Astrocyte (in vitro differentiated cells and primary cell): ENCODE measurements at regions not wholly inside any gene's neighbourhood (a gene's known extent, or its start where the extent isn't known, plus 50 kb on each side); places are given as distances from the start of the nearest gene placed in this dataset.
"Not testable (repeated sequence)": the region's sequence is repeated elsewhere in the genome, so short reads cannot be mapped to it uniquely, and the experiment has no call there.

Source experiments
- DNase-seq: peaks from one replicate; pipeline ENCODE4 v3.0.0-alpha.2; 2010; ENCODE audit warnings: low read depth
- FAIRE-seq: peaks from 2 replicates; lab custom pipeline; 2011; peaks lifted over from hg19 to GRCh38; lab: Jason Lieb, UNC
- H2AFZ ChIP-seq: 2 replicates; pipeline ENCODE4 v1.6.0; 2012; ENCODE audit warnings: low read depth, low read length, inconsistent platforms
- H3K27ac ChIP-seq: 2 replicates; pipeline ENCODE4 v1.5.1; 2011; ENCODE audit warnings: low read depth, low read length, inconsistent platforms
- H3K27me3 ChIP-seq: 2 replicates; pipeline ENCODE4 v1.6.0; 2011; ENCODE audit warnings: low read length, inconsistent platforms; ENCODE audit not compliant: insufficient read depth
- H3K36me3 ChIP-seq: 2 replicates; pipeline ENCODE4 v1.5.1; 2011; ENCODE audit warnings: low read length, inconsistent platforms; ENCODE audit not compliant: insufficient read depth
- H3K4me1 ChIP-seq: 2 replicates; pipeline ENCODE4 v1.5.1; 2011; ENCODE audit warnings: low read length, inconsistent platforms; ENCODE audit not compliant: insufficient read depth
- H3K4me2 ChIP-seq: 2 replicates; pipeline ENCODE4 v1.6.0; 2012; ENCODE audit warnings: low read length, inconsistent platforms
- H3K4me3 ChIP-seq: 2 replicates; pipeline ENCODE4 v1.5.1; 2011; ENCODE audit warnings: low read depth, mild to moderate bottlenecking, low read length, inconsistent platforms; ENCODE audit not compliant: insufficient read depth
- H3K79me2 ChIP-seq: 2 replicates; pipeline ENCODE4 v1.6.0; 2012; ENCODE audit warnings: mild to moderate bottlenecking, low read length, inconsistent platforms; ENCODE audit not compliant: insufficient read depth
- H3K9ac ChIP-seq: 2 replicates; pipeline ENCODE4 v1.6.0; 2012; ENCODE audit warnings: mild to moderate bottlenecking, low read length, inconsistent platforms
- H3K9me3 ChIP-seq: 2 replicates; pipeline ENCODE4 v1.5.1; 2012; ENCODE audit warnings: low read depth, mild to moderate bottlenecking, low read length, inconsistent platforms; ENCODE audit not compliant: insufficient read depth
- H4K20me1 ChIP-seq: 2 replicates; pipeline ENCODE4 v1.6.0; 2012; ENCODE audit warnings: low read length, inconsistent platforms; ENCODE audit not compliant: insufficient read depth
- H3K27ac Mint-ChIP-seq: one replicate; pipeline ENCODE4 v1.8.0; 2021; ENCODE audit warnings: mild to moderate bottlenecking, mixed read lengths; ENCODE audit not compliant: unreplicated experiment
- H3K27me3 Mint-ChIP-seq: one replicate; pipeline ENCODE4 v1.8.0; 2021; ENCODE audit warnings: low read depth, mixed read lengths; ENCODE audit not compliant: unreplicated experiment
- H3K36me3 Mint-ChIP-seq: one replicate; pipeline ENCODE4 v1.8.0; 2021; ENCODE audit warnings: low read depth, mixed read lengths; ENCODE audit not compliant: unreplicated experiment
- H3K4me1 Mint-ChIP-seq: one replicate; pipeline ENCODE4 v1.8.0; 2021; ENCODE audit warnings: low read depth, mixed read lengths; ENCODE audit not compliant: unreplicated experiment
- H3K4me3 Mint-ChIP-seq: one replicate; pipeline ENCODE4 v1.8.0; 2021; ENCODE audit warnings: mild to moderate bottlenecking, moderate library complexity, mixed read lengths; ENCODE audit not compliant: unreplicated experiment
- H3K9me3 Mint-ChIP-seq: one replicate; pipeline ENCODE4 v1.8.0; 2021; ENCODE audit warnings: mild to moderate bottlenecking, mixed read lengths; ENCODE audit not compliant: unreplicated experiment
- EZH2 ChIP-seq: IDR thresholded peaks from 2 replicates; pipeline ENCODE4 v1.6.1; 2012; ENCODE audit warnings: mild to moderate bottlenecking, low read length, inconsistent platforms; ENCODE audit not compliant: insufficient read depth
- TF ChIP-seq, protein P1 (sequence below): IDR thresholded peaks from 2 replicates; pipeline ENCODE4 v1.5.1; 2011; ENCODE audit warnings: low read depth, mild to moderate bottlenecking, inconsistent platforms, low read length, moderate library complexity; ENCODE audit not compliant: insufficient read depth

DNA sequence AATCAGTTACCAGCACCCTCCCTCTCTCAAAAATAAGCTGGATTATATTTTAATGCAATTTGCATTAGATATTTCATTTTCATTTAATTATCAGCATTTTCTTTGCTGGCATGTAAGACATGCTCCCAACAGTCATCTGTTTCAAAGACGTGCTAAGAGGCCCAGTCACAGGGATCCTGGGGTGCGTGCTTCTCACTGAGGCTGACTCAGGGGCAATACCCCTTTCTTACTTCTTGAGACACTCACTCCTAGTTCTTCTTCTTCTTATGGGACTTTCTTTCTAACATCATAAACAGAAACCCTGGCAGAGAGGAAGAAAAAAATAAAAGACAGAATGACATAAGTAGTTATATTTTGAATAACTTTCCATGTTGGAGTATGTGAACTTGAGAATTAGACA, 372.1 kb upstream of the MEX3C start:
- TF ChIP-seq, protein P1, sequence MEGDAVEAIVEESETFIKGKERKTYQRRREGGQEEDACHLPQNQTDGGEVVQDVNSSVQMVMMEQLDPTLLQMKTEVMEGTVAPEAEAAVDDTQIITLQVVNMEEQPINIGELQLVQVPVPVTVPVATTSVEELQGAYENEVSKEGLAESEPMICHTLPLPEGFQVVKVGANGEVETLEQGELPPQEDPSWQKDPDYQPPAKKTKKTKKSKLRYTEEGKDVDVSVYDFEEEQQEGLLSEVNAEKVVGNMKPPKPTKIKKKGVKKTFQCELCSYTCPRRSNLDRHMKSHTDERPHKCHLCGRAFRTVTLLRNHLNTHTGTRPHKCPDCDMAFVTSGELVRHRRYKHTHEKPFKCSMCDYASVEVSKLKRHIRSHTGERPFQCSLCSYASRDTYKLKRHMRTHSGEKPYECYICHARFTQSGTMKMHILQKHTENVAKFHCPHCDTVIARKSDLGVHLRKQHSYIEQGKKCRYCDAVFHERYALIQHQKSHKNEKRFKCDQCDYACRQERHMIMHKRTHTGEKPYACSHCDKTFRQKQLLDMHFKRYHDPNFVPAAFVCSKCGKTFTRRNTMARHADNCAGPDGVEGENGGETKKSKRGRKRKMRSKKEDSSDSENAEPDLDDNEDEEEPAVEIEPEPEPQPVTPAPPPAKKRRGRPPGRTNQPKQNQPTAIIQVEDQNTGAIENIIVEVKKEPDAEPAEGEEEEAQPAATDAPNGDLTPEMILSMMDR, result no peak
- DNase-seq, result no peak
- no peak overlapping the region for H3K4me3 ChIP-seq
- no peaks in the 10 kb centered on the region for H3K27me3 ChIP-seq
- Mint-ChIP-seq H3K4me3 (no peak overlapping the region), H3K27me3 (peaks cover 11% of the 10 kb centered on the region), H3K4me1 (no peaks in the 10 kb centered on the region), H3K9me3 (peaks cover 2% of the 10 kb centered on the region), H3K27ac (no peak overlapping the region), H3K36me3 (no peaks in the 10 kb centered on the region)
- H4K20me1 ChIP-seq, result no peaks in the 10 kb centered on the region
- H3K9me3 ChIP-seq, result no peaks in the 10 kb centered on the region
- H3K4me1 ChIP-seq, result no peaks in the 10 kb centered on the region
- H2AFZ ChIP-seq, result no peak overlapping the region
- no peak overlapping the region for H3K4me2 ChIP-seq
- H3K36me3 ChIP-seq, result no peaks in the 10 kb centered on the region
- H3K9ac ChIP-seq, result no peak overlapping the region
- H3K27ac ChIP-seq, result no peak overlapping the region
- FAIRE-seq, result no peak
- no peaks in the 10 kb centered on the region for H3K79me2 ChIP-seq

DNA sequence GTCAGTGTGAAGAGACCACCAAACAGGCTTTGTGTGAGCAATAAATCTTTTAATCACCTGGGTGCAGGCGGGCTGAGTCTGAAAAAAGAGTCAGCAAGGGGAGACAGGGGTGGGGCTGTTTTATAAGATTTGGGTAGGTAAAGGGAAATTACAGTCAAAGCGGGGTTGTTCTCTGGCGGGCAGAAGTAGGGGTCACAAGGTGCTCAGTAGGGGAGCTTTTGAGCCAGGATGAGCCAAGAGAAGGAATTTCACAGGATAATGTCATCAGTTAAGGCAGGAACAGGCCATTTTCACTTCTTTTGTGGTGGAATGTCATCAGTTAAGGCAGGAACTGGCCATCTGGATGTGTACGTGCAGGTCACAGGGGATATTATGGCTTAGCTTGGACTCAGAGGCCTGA, 372.6 kb upstream of the MEX3C start:
- not testable (repeated sequence) for H3K36me3 ChIP-seq, H3K9ac ChIP-seq, H3K27ac Mint-ChIP-seq, H3K27ac ChIP-seq, H3K4me2 ChIP-seq, H3K4me1 Mint-ChIP-seq, H3K79me2 ChIP-seq, H3K4me3 Mint-ChIP-seq, FAIRE-seq, H3K27me3 Mint-ChIP-seq, DNase-seq, H3K9me3 ChIP-seq, H2AFZ ChIP-seq, H3K36me3 Mint-ChIP-seq, H3K4me3 ChIP-seq, H3K27me3 ChIP-seq, H3K9me3 Mint-ChIP-seq, H3K4me1 ChIP-seq, H4K20me1 ChIP-seq

- not testable (repeated sequence) for H3K4me1 ChIP-seq, FAIRE-seq, H3K27me3 ChIP-seq, H3K9ac ChIP-seq, H3K79me2 ChIP-seq, H3K4me2 ChIP-seq, DNase-seq, H3K9me3 Mint-ChIP-seq, H3K4me3 ChIP-seq, H2AFZ ChIP-seq, H3K4me1 Mint-ChIP-seq, H3K27ac ChIP-seq, H3K9me3 ChIP-seq, H3K36me3 Mint-ChIP-seq, H3K4me3 Mint-ChIP-seq, H3K36me3 ChIP-seq, H4K20me1 ChIP-seq, H3K27me3 Mint-ChIP-seq
- H3K27ac Mint-ChIP-seq, result peak overlapping the region; percentile 23
Observed at GRCh38 chr18:51573886-51574285, 376.4 kb upstream of the MEX3C start.

DNA sequence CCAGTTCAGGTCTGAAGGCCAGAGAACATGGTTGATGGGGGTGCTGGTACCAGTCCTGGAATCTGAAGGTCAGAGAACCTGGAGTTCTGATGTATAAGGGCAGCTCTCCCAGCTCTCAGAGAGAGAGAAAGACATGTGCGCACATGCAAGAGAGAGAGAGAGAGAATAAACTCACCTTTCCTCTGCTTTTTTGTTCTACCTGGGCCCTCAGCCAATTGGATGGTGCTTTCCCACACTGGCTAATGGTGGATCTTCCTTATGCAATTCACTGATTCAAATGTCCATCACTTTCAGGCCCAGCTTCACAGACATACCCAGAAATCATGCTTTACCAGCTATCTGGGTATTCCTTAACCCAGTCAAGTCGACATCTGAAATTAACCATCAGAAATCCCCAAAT, 377.7 kb upstream of the MEX3C start:
- DNase-seq (no peak), FAIRE-seq (no peak)
- Histone ChIP-seq H3K9ac (no peak overlapping the region), H3K4me1 (no peaks in the 10 kb centered on the region), H3K27me3 (no peaks in the 10 kb centered on the region), H3K79me2 (no peaks in the 10 kb centered on the region), H3K9me3 (no peaks in the 10 kb centered on the region), H2AFZ (no peak overlapping the region), H4K20me1 (no peaks in the 10 kb centered on the region), H3K4me3 (no peak overlapping the region), H3K36me3 (no peaks in the 10 kb centered on the region), H3K27ac (no peak overlapping the region), H3K4me2 (no peak overlapping the region)
- Mint-ChIP-seq H3K9me3 (peaks cover 5% of the 10 kb centered on the region), H3K4me3 (no peak overlapping the region), H3K27me3 (peaks cover 5% of the 10 kb centered on the region), H3K27ac (no peak overlapping the region), H3K36me3 (no peaks in the 10 kb centered on the region), H3K4me1 (no peaks in the 10 kb centered on the region)
- TF ChIP-seq EZH2, result no peak
- TF ChIP-seq, protein P1, result no peak
